ENCODE measurements at regions not wholly inside any gene's neighbourhood (a gene's known extent, or its start where the extent isn't known, plus 50 kb on each side); places are given as distances from the start of the nearest gene placed in this dataset.

DNA sequence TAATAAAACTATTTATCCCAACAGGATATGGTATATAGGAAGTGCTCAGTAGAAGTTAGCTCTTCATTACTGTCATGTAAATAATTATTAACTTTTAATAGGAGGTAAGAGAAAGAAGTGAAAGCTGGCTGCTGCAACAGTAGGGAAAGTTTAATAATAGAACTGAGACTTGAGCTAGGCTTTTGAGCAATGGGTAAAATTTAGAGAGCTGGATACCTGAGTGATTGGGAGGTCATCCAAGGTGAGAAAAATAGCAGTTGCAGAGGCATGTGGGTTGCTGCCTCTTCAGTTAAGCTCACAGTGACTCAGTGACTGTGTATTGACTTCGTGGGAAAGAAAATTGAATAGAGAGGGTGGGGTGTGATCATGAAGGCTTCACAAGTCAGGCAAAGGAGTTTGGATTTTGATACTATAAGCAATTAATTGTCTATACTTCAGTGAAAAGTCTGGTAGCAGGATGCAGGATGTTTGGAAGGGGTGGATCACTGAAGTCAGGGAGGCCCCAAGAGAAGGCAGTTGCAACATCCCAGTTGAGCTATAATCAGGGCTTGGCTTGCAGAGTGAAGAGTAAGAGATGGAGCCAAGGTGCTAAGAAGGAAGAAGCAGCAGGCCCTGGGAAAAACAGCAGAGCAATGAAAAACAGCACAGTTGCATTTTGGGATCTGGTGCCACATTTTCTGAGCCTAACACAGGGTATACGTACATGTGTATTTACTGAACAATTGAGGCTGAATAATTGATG is 172.0 kb upstream of the FRMD6 start:
- no peak for DNase-seq

DNA sequence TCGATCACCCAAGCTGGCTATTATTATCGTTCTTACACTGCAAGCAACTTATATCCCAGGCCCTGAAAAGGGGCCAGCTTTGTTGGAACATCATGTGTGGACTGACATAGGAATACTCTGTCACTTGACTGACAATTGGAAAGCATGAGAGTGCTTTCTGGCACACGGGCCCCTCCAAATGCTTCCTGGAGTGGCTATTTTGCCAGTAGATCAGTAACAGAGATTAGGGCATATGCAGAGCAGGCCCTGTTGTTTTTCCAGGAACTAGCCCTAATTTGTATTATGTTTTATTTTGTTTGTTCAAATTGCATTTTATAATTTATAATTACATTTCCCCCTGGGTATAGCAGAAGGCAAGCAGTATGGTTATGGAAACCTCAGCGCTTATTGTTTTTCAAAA is 170.1 kb upstream of the FRMD6 start:
- no peak for DNase-seq

- DNase-seq = no peak
These were observed 169.6 kb upstream of the FRMD6 start for GRCh38 chr14:51482102-51482501.

GRCh38 chr14:51484485-51484884 is 167.2 kb upstream of the FRMD6 start:
- DNase-seq = no peak

DNA sequence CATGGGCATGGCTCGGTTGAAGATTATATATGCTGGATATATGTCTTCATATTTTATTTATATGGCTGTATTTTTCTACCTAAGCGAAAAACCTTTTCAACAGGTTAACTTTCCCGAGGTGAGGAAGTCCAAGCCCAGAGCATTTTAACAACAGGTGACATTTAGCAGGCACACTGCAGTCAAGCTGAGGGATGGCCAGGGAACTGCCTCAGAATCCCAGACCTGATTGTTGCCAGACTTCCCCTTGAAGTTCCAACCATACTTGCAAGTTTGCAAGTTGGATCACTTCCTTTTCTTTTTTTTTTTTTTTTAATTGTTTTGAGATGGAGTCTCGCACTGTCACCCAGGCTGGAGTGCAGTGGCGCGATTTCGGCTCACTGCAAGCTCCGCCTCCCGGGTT is 166.0 kb upstream of the FRMD6 start:
- DNase-seq = no peak

DNA sequence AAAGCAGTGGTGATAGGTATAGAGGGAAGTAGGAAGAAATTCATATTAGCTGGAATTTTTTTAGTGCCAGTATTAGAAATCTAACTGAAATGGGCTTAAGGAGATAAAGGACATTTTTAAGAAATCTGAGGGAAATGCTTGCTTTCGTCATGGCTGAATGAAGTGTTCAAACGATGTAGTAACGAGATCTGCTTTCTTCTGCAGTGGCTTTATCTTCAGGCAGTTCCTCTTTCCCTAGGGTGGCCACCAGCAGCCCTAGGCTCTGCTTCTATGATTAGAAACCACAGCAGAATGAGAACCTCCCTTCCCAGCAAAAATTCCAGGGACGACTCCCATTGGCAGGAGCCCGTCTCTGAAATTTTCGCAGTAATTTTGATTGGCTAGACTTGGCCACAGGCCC is 163.9 kb upstream of the FRMD6 start:
- DNase-seq = no peak

GRCh38 chr14:51488569-51489220 is 163.0 kb upstream of the FRMD6 start:
- DNase-seq = no peak

DNA sequence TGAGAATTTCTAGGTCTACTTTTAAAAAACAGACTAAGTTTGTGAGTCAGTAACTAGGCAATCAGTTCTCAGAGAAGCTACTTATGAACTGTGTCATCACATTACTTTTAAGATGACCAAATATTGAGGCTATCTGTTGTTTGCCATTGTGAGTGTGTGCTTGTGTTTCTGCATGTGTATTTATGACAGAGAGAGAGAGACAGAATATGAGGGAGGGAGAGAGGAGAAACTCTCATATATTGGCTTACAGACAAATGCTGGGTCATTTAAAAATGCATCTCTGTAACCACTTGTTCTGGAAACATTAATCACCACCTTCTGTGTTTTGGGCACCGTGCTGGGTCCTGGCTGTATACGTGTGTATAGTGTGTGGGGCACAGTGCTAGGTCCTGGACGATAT is 161.5 kb upstream of the FRMD6 start:
- no peak for DNase-seq

- no peak for DNase-seq
These were observed 160.6 kb upstream of the FRMD6 start for GRCh38 chr14:51491036-51491545.

DNA sequence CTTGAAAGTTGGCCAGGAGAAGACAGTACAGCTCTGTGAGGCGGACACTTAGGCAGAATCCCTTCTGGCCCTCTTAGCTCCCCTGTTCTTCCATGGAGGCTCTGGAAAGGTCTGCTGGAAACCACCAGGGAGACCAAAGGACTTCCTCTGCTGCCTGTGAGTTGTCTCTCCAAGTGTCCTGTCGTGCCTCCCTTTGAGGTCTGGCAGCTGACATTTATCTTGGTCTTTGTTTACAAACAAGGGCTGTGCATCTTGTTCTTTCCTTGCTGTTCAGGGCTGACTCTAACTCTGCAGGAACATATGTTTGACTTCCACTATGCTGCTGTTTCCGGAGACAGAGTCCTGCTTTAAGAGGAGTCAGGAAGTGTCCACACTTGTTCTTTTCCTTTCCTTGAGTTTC is 159.9 kb upstream of the FRMD6 start:
- no peak for DNase-seq

DNA sequence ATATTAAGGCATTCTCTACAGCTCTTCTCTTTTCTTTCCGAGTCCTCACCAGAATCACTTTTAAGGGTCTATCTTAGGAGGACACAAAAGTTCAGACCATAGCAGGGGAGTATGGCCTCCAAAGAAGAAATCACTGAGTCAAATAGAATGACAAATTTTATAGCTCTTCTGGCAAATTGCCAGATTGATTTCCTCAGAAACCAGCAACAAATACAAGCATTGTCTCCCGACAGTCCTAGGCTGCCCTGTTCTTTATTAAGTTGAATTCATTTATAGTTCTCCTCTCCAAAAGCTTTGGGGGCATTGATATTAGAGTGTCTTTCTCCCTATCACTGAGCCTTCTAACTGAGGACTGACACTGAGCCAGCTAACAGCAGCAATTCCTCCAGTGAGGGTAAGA is 156.4 kb upstream of the FRMD6 start:
- no peak for DNase-seq

GRCh38 chr14:51498411-51499227 is 153.1 kb upstream of the FRMD6 start:
- no peak for DNase-seq

DNA sequence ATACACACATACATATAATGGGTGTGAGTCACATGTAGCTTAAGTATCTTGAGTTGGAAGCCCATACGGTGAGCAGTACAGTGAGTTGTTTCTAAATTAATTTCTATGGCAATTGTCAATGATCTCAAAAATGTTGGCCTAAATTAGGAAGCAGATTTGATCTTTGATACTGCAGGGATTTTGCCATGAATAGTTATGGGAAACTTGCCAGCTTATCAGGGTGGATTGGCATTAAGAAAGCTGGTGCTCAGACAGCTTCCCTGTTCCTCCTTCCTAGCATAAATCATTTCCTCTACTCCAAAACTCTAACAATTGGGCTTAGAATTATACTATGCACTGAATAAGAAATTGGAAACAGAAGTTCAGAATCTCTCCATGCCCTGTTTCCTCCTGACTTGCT is 150.9 kb upstream of the FRMD6 start:
- no peak for DNase-seq

- no peak for DNase-seq
These were observed 150.0 kb upstream of the FRMD6 start for GRCh38 chr14:51501746-51502145.

- DNase-seq = no peak
These were observed 147.0 kb upstream of the FRMD6 start for GRCh38 chr14:51504669-51505068.

- no peak for DNase-seq
These were observed 144.2 kb upstream of the FRMD6 start for GRCh38 chr14:51507511-51507905.

- peak; percentile 81 for DNase-seq
These were observed 143.7 kb upstream of the FRMD6 start for GRCh38 chr14:51507906-51508511.

- no peak for DNase-seq
These were observed 140.4 kb upstream of the FRMD6 start for GRCh38 chr14:51511265-51511664.

- DNase-seq = no peak
These were observed 139.4 kb upstream of the FRMD6 start for GRCh38 chr14:51512316-51512715.

DNA sequence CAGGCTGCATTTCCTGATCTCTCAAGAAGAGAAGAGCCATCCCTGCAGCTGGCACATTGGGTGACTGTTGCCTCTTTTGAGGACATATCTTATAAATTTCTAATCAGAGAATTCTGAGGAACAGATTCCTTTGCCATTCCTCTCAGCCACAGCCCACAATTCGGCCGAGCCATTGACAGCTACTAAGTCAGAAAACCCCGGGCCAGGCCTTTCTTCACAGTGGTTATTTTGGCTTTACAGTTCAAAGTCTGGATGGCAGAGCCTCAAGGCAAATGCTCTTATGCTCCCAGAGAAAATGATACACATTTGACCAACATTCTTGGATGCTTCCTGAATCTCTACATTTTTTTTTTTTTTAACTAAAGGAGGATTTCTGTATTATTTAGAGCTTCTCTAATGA is 138.4 kb upstream of the FRMD6 start:
- no peak for DNase-seq

DNA sequence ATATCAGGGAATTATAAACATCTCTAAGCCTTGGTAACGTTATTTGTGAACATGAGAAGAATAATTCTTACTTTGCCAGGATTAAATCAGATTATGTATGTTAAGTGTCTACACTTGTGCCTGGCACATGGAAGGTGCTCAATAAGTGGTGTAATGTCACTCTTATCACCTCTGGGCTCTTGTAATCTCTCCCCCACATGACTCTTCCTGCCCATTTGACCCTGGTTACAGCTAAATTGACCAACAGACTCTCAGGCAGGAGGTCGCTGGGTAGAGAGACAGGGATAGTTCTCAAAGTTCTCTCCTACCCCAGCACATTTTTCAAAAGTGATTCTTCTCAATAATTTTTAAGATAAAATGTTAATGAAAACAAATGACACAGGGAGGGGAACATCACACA is 137.8 kb upstream of the FRMD6 start:
- no peak for DNase-seq

DNA sequence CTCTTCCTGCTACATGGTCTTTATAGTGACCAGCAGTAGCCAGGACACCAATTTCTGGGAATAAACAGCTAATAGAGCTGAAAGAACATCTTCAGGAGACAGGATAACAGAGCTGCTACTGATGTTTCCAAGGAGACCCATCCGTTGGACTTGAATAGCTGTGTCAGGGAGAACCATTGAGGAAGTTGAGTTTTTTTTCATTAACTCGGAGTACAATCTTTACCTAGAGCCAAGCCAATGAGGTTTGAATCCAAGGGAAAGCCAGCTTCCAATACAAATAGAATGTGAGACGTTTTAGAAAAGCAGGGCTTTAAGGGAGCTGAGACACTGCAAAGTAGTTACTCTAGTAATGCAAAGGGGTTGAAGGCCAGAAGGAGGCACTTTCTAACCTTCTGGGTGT is 136.1 kb upstream of the FRMD6 start:
- DNase-seq = no peak

DNA sequence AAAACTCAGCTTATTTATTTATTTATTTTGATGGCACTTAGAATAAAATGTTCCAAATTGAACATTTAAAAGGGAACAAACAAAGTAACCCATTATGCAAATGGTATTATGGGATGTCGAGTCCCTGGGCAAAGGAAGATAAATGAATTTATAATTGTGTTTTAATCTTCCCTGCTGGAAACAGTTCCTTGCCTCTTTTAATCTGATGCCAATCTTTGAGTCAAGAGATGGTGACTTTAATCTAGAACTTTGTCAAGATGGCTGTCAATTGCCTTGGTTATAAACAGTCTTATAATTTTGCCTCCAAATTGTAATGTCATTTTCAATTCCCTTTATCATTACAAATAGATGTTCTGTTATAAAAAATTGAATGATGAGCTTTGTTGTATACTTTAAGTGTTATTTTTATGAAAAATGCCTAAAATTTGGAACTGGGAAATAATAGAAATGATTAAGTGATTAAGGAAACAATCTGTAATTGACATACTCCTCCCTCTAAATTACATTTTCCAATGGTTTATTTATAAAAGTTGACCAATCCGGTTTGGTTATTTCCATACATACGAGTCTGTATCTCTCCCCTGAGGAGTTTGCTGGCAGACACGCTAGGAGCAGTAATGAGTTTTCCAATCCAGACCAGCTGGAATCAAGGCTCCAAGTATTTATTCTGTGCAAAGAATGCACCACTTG is 134.9 kb upstream of the FRMD6 start:
- no peak for DNase-seq
